Fibroblast of peridontal ligament (primary cell): ENCODE measurements at regions not wholly inside any gene's neighbourhood (a gene's known extent, or its start where the extent isn't known, plus 50 kb on each side); places are given as distances from the start of the nearest gene placed in this dataset.

Experiments used
- DNase-seq: peaks from one replicate; pipeline ENCODE4 v3.0.0-alpha.2; 2010; ENCODE audit errors: extremely low read depth

DNA sequence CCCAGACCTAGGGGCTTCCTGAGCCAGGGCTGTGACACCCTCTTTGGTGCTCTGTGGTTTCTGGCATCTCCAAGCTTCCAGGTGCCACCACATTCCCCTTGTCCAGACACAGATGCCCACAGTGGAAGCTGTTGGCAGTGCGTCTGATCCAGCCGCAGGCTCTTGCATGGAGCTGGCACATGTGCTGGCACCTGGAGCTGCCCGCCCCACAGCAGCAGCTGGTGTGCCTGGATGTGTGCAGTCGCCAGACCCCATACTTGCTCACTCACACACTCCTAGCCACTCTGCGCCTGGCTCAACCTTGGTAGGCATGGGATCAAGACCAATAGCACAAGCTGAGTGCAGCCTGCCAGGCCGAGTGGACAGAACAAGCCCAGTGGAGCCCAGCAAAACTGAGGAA lies 106.5 kb downstream of the LYZL1 start:
- no peak for DNase-seq

- DNase-seq, result no peak
Measured at GRCh38 chr10:29397221-29397620, 108.4 kb downstream of the LYZL1 start.

- DNase-seq, result no peak
Measured at GRCh38 chr10:29403208-29403607, 114.3 kb downstream of the LYZL1 start.

- DNase-seq, result no peak
Measured at GRCh38 chr10:29407280-29407858, 118.5 kb downstream of the LYZL1 start.
